Mesothelial cell of epicardium (in vitro differentiated cells): ENCODE measurements at regions not wholly inside any gene's neighbourhood (a gene's known extent, or its start where the extent isn't known, plus 50 kb on each side); places are given as distances from the start of the nearest gene placed in this dataset.

Experiments
- DNase-seq, 2 experiments: peaks; one replicate each; pipeline ENCODE4 v3.0.0; 2021; ENCODE audit warnings: low spot score in 2 of 2; ENCODE audit not compliant: unreplicated experiment in 2 of 2
- H3K27ac Mint-ChIP-seq: 2 replicates; pipeline ENCODE4 v1.8.0; 2021; ENCODE audit warnings: mixed read lengths
- H3K27me3 Mint-ChIP-seq: 2 replicates; pipeline ENCODE4 v1.8.0; 2021; ENCODE audit warnings: low read depth, mixed read lengths
- H3K36me3 Mint-ChIP-seq: 2 replicates; pipeline ENCODE4 v1.8.0; 2021; ENCODE audit warnings: mixed read lengths
- H3K4me1 Mint-ChIP-seq: 2 replicates; pipeline ENCODE4 v1.8.0; 2021; ENCODE audit warnings: mixed read lengths
- H3K4me3 Mint-ChIP-seq: 2 replicates; pipeline ENCODE4 v1.8.0; 2021; ENCODE audit warnings: mild to moderate bottlenecking, moderate library complexity, mixed read lengths
- H3K9me3 Mint-ChIP-seq: 2 replicates; pipeline ENCODE4 v1.8.0; 2021; ENCODE audit warnings: mixed read lengths
- TF ChIP-seq, protein P1 (sequence below): fragments of 200-600 bp; sonication (generic); IDR thresholded peaks from one replicate; pipeline ENCODE4 v1.5.0; 2021; ENCODE audit warnings: antibody characterized with exemption; ENCODE audit not compliant: unreplicated experiment

- Mint-ChIP-seq H3K4me1 (peaks cover 61% of the 10 kb centered on the region), H3K36me3 (no peaks in the 10 kb centered on the region), H3K4me3 (no peak overlapping the region), H3K27me3 (no peaks in the 10 kb centered on the region), H3K27ac (no peak overlapping the region), H3K9me3 (no peaks in the 10 kb centered on the region)
- no peak for DNase-seq
- TF ChIP-seq, protein P1, sequence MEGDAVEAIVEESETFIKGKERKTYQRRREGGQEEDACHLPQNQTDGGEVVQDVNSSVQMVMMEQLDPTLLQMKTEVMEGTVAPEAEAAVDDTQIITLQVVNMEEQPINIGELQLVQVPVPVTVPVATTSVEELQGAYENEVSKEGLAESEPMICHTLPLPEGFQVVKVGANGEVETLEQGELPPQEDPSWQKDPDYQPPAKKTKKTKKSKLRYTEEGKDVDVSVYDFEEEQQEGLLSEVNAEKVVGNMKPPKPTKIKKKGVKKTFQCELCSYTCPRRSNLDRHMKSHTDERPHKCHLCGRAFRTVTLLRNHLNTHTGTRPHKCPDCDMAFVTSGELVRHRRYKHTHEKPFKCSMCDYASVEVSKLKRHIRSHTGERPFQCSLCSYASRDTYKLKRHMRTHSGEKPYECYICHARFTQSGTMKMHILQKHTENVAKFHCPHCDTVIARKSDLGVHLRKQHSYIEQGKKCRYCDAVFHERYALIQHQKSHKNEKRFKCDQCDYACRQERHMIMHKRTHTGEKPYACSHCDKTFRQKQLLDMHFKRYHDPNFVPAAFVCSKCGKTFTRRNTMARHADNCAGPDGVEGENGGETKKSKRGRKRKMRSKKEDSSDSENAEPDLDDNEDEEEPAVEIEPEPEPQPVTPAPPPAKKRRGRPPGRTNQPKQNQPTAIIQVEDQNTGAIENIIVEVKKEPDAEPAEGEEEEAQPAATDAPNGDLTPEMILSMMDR: no peak
Measured at GRCh38 chr10:78450239-78450638, 416.6 kb downstream of the RPS24 start.

GRCh38 chr10:78450807-78451485 is 417.3 kb downstream of the RPS24 start:
- H3K4me3 Mint-ChIP-seq: no peak overlapping the region
- H3K4me1 Mint-ChIP-seq: peaks cover 62% of the 10 kb centered on the region
- H3K27ac Mint-ChIP-seq: peak overlapping the region; percentile 41
- TF ChIP-seq, protein P1: no peak
- no peaks in the 10 kb centered on the region for H3K27me3 Mint-ChIP-seq
- no peaks in the 10 kb centered on the region for H3K9me3 Mint-ChIP-seq
- DNase-seq: no peak
- no peaks in the 10 kb centered on the region for H3K36me3 Mint-ChIP-seq

DNA sequence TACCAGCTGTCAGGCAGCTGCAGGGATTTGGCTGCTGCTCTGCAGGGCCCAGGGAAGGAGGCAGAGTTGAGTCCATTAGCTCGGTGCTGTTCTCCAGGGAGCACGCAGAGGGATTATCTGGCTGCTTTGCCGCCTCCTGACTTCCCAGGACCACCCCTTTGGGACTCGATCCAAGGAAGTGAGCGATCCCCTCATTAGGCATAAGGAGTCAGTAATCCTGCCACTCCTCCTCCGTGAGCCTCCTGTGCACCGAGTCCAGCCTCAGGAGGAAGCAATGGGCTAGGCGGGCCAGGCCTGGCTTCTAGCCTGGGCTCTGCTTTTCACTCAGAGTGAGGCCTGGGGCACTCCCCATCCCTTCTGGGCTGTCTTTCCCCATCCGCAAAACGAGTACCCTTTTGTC is 417.9 kb downstream of the RPS24 start:
- H3K9me3 Mint-ChIP-seq: no peaks in the 10 kb centered on the region

GRCh38 chr10:78454123-78454645 is 420.5 kb downstream of the RPS24 start:
- H3K4me3 Mint-ChIP-seq: no peak overlapping the region
- H3K9me3 Mint-ChIP-seq: no peaks in the 10 kb centered on the region
- H3K27me3 Mint-ChIP-seq: no peaks in the 10 kb centered on the region
- peaks cover 49% of the 10 kb centered on the region for H3K4me1 Mint-ChIP-seq
- H3K27ac Mint-ChIP-seq: no peak overlapping the region
- TF ChIP-seq, protein P1: no peak
- no peak for DNase-seq
- H3K36me3 Mint-ChIP-seq: no peaks in the 10 kb centered on the region

More for the DNA sequence above, 417.9 kb downstream of the RPS24 start:
- TF ChIP-seq, protein P1: no peak
- DNase-seq: no peak
- Mint-ChIP-seq H3K36me3 (no peaks in the 10 kb centered on the region), H3K4me3 (no peak overlapping the region), H3K27ac (peak overlapping the region; percentile 28), H3K27me3 (no peaks in the 10 kb centered on the region), H3K4me1 (peaks cover 61% of the 10 kb centered on the region)

GRCh38 chr10:78455236-78455635 is 421.6 kb downstream of the RPS24 start:
- no peaks in the 10 kb centered on the region for H3K27me3 Mint-ChIP-seq
- H3K27ac Mint-ChIP-seq: peak overlapping the region; percentile 56
- H3K36me3 Mint-ChIP-seq: no peaks in the 10 kb centered on the region
- no peak overlapping the region for H3K4me3 Mint-ChIP-seq
- peaks cover 52% of the 10 kb centered on the region for H3K4me1 Mint-ChIP-seq
- no peak for DNase-seq
- H3K9me3 Mint-ChIP-seq: no peaks in the 10 kb centered on the region
- TF ChIP-seq, protein P1: no peak
